ENCODE measurements at regions not wholly inside any gene's neighbourhood (a gene's known extent, or its start where the extent isn't known, plus 50 kb on each side); places are given as distances from the start of the nearest gene placed in this dataset.
A peak's percentile ranks its signal among the peaks of the same experiment; 100 is the strongest.

DNA sequence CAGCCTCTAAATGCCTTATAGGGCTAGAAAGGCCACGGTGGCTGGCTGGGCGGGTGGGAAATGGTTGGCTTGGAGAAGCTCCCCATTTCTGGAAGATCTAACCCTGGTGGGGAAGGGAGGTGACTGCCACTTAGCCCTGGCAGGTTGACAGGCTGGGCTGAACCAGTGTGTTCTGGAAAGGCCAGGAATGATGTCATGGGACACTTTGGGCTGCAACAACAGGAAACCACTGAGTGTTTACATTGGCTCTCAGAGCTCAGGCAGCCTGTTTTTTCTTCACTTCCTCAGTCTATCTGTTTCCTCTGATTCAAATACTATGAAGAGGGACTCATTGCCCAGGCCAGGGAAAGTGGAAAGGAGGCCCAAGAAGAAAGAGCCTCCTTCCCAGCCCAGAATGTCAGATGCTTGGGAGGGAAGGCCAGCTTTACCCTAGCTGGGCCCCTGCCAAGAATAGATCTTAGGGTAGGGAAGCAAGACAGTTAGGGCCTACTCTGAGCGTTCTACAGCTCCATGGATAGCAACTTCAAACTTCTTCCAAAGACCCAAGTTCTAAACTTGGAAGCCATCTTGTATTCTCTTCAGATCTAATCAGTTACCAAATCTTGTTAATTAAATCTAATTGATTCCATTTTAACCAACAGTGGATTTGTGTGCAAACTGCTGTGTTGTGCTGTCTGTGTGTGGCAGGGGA lies 65.8 kb upstream of the MSN start:
- TF ChIP-seq, protein P1, sequence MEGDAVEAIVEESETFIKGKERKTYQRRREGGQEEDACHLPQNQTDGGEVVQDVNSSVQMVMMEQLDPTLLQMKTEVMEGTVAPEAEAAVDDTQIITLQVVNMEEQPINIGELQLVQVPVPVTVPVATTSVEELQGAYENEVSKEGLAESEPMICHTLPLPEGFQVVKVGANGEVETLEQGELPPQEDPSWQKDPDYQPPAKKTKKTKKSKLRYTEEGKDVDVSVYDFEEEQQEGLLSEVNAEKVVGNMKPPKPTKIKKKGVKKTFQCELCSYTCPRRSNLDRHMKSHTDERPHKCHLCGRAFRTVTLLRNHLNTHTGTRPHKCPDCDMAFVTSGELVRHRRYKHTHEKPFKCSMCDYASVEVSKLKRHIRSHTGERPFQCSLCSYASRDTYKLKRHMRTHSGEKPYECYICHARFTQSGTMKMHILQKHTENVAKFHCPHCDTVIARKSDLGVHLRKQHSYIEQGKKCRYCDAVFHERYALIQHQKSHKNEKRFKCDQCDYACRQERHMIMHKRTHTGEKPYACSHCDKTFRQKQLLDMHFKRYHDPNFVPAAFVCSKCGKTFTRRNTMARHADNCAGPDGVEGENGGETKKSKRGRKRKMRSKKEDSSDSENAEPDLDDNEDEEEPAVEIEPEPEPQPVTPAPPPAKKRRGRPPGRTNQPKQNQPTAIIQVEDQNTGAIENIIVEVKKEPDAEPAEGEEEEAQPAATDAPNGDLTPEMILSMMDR (IDR thresholded peaks at IDR 0.05; ENCODE audit: control insufficient read depth, insufficient read depth, low read depth, low read length, missing control alignments): no peak
- DNase-seq (ENCODE audit: low read depth): peak; percentile 60

DNA sequence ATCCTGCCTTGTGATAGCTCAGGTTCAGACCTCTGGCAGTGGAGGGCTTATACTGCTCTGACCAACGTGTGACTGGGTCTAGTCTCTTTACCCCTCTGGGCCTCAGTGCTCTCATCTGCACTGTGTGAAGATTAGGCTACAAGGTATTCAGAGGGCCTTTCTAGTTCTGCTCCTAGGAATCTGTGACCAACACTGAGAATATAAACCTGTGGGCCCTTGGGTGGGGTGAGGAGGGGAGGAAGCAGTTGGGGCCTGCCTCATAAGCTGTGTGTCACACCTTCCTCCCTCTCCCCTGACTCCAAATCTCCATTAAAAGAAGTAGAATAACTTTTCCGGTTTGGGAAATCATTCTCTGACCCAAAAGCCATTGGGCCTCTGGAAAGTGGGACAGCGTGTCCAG lies 66.3 kb upstream of the MSN start:
- TF ChIP-seq, protein P1 (IDR thresholded peaks at IDR 0.05; ENCODE audit: control insufficient read depth, insufficient read depth, low read depth, low read length, missing control alignments): no peak

More for the DNA sequence above, 65.8 kb upstream of the MSN start:
- H3K4me3 ChIP-seq (ENCODE audit: control insufficient read depth, low read depth, low read length): no peak overlapping the region

DNA sequence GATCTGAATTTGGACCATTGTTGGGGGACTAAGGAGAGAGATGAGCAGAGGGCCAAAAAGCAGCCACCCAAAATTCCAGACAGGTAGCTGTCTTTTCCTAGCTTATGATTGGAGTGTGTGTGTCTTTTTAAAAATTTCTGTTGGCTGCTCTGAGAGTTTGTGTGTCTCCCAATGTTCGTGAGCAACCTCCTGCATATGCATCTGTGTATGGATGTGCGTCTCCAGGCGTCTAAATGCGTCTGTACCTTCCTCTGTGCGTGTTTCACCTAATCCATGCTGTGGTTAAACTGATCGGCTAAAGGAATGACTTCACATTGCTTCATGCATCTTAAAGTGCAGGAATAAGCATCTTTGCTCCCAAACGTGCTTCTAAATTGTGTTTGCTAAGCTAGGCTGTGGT lies 65.5 kb upstream of the LAS1L start:
- TF ChIP-seq, protein P1 (IDR thresholded peaks at IDR 0.05; ENCODE audit: control insufficient read depth, insufficient read depth, low read depth, low read length, missing control alignments): no peak
- no peak for DNase-seq (ENCODE audit: low read depth)
- no peak overlapping the region for H3K4me3 ChIP-seq (ENCODE audit: control insufficient read depth, low read depth, low read length)

More for the DNA sequence above, 66.3 kb upstream of the MSN start:
- no peak overlapping the region for H3K4me3 ChIP-seq (ENCODE audit: control insufficient read depth, low read depth, low read length)
- DNase-seq (ENCODE audit: low read depth): no peak

DNA sequence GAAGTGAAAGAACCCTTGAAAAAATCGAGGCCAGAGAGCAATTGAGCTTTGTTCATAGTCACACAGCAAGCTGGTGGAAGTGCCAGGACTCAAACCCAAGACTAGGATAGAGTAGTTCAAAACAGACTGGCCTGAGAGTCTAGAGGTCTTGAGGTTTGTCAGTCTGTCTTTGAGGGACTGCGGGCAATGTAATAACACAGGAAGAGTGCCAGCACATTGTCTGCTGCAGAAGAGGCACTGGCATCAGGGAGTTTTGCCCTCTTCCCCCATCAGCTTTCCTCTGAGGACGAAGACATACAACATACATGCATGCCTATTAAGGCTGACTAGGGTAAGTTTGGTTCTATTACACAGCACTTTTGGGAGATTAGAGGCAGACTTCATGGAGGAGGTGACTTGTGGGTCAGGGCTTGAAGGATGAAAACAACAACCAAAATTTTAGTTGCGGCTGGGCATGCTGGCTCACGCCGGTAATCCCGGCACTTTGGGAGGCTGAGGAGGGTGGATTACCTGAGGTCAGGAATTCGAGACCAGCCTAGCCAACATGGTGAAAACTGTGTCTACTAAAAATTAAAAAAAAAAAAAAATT lies 64.1 kb upstream of the LAS1L start:
- no peak for DNase-seq (ENCODE audit: low read depth)
- TF ChIP-seq, protein P1 (IDR thresholded peaks at IDR 0.05; ENCODE audit: control insufficient read depth, insufficient read depth, low read depth, low read length, missing control alignments): no peak
- H3K4me3 ChIP-seq (ENCODE audit: control insufficient read depth, low read depth, low read length): no peak overlapping the region

DNA sequence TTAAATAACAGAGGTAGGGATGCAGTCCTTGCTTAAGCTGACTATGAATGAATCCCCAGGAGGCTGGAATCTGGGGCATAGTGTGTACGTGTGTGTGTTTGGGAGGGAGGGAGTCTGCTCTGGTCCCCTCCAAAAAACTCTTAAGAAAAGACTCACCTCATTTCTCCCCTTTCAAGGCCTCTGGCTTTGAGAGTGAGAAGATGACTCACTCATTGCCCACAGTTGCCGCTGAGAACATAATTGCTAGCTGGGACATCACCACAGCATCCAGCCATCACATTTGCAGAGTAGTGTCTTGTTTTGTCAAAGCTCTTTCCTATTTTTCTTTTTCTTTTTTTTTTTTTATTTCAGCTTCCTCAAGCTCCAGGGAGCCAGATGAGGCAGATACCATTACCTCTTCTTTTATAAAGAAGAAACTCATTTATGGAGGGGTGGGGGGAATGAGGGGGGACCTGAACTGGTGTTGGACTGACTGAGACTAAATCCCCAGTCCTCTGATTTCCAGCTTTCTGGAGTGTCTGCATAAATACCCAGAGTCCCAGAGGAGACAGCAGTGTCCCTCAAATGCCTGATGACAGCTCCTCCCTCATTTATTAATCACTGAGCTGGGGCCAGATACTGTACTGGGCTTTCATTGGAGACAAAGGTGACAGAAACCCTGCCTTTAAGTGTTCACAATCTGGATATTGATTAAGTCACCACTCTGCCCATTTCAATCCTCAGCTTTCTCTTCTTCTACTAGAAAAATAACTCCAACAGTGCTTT lies 61.9 kb upstream of the LAS1L start:
- DNase-seq (ENCODE audit: low read depth): peak; percentile 13

DNA sequence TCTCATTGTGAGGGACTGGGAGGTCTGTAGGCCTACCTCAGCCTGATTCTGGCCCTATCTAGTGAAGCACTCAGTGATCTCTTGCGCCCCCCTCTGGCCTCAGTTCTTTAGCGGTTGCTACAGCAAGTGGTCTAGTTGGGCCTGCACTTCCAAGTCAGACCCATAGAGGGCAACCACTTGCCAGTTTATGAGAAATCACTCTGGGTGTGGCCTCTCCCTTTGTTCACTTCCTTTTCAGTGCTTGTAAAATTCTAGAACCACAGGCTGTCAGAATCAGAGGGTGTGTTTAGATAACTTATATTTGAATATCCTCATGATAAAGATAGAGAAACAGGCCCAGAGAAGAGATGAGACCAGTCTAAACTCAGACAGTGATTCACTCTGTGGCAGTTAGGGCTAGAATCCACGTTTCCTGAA lies 60.9 kb upstream of the LAS1L start:
- TF ChIP-seq, protein P1 (IDR thresholded peaks at IDR 0.05; ENCODE audit: control insufficient read depth, insufficient read depth, low read depth, low read length, missing control alignments): peak; percentile 99
- DNase-seq (ENCODE audit: low read depth): peak; percentile 90
- H3K4me3 ChIP-seq (ENCODE audit: control insufficient read depth, low read depth, low read length): no peak overlapping the region

More for the DNA sequence above, 61.9 kb upstream of the LAS1L start:
- no peak overlapping the region for H3K4me3 ChIP-seq (ENCODE audit: control insufficient read depth, low read depth, low read length)
- TF ChIP-seq, protein P1 (IDR thresholded peaks at IDR 0.05; ENCODE audit: control insufficient read depth, insufficient read depth, low read depth, low read length, missing control alignments): no peak
